Gastrocnemius medialis (tissue), 4 donors: ENCODE measurements at regions not wholly inside any gene's neighbourhood (a gene's known extent, or its start where the extent isn't known, plus 50 kb on each side); places are given as distances from the start of the nearest gene placed in this dataset.

ENCODE experiments used
- ATAC-seq, 2 donors: fragments of 150-250 bp; one replicate each; pipeline ENCODE4 v1.9.1; 2016
- DNase-seq, 2 donors: peaks; one replicate each; pipeline ENCODE4 v3.0.0-alpha.2; 2019
- H3K27ac ChIP-seq, 4 donors: fragments of 200-600 bp; sonication (generic); 1 replicate in 1 of 4; 2 replicates in 3 of 4; pipeline ENCODE4 v1.5.1; 2016 to 2018; ENCODE audit warnings: mild to moderate bottlenecking in 2 of 4, moderate library complexity in 1 of 4
- H3K27me3 ChIP-seq, 3 donors: fragments of 200-600 bp; sonication (generic) in 2 of 3; 1 replicate in 1 of 3; 2 replicates in 2 of 3; pipeline versions ENCODE4 v1.5.1 to v1.6.0; 2016 to 2019; ENCODE audit warnings: mild to moderate bottlenecking in 1 of 3, moderate library complexity in 1 of 3
- H3K36me3 ChIP-seq, 2 donors: fragments of 200-600 bp; sonication (generic) in 1 of 2; one replicate each; pipeline ENCODE4 v1.5.1; 2017 to 2018
- H3K4me1 ChIP-seq, 2 donors: fragments of 200-600 bp; sonication (generic) in 1 of 2; one replicate each; pipeline ENCODE4 v1.5.1; 2016 to 2017; ENCODE audit warnings: mild to moderate bottlenecking in 2 of 2
- H3K4me3 ChIP-seq, 4 donors: fragments of 200-600 bp; sonication (generic) in 3 of 4; 1 replicate in 1 of 4; 2 replicates in 3 of 4; pipeline ENCODE4 v1.5.1; 2016 to 2019; ENCODE audit warnings: mild to moderate bottlenecking in 2 of 4
- H3K9me3 ChIP-seq, 3 donors: fragments of 200-600 bp; sonication (generic) in 2 of 3; 1 replicate in 1 of 3; 2 replicates in 2 of 3; pipeline ENCODE4 v1.5.1; 2016 to 2019
- POLR2A ChIP-seq, 2 donors: fragments of 450-650 bp; IDR thresholded peaks; one replicate each; pipeline ENCODE4 v1.6.1; 2017; ENCODE audit warnings: antibody characterized with exemption in 2 of 2, mild to moderate bottlenecking in 2 of 2, moderate library complexity in 2 of 2
- in situ Hi-C, 4 donors: fragments of 200-750 bp; cut with MboI; loops; one replicate each; pipeline versions ENCODE4 v1.15.0 to v1.8.0; 2017; ENCODE audit warnings: low sequenced_read_pairs in 4 of 4
- intact Hi-C: fragments of 100-400 bp; cut with DNase I; formaldehyde crosslinking; loops from one replicate; pipeline ENCODE4 v1.15.1; 2023; ENCODE audit warnings: low total_unique reads
- TF ChIP-seq, protein P1 (sequence below), 5 experiments: fragments of 450-650 bp in 3 of 5; fragments of 200-600 bp in 2 of 5; sonication (generic) in 2 of 5; IDR thresholded peaks in 4 of 5; conservative IDR thresholded peaks in 1 of 5; 1 replicate in 4 of 5; 2 replicates in 1 of 5; pipeline ENCODE4 v1.5.1; 2016 to 2019; ENCODE audit warnings: antibody characterized with exemption in 5 of 5, mild to moderate bottlenecking in 3 of 5, moderate library complexity in 3 of 5

DNA sequence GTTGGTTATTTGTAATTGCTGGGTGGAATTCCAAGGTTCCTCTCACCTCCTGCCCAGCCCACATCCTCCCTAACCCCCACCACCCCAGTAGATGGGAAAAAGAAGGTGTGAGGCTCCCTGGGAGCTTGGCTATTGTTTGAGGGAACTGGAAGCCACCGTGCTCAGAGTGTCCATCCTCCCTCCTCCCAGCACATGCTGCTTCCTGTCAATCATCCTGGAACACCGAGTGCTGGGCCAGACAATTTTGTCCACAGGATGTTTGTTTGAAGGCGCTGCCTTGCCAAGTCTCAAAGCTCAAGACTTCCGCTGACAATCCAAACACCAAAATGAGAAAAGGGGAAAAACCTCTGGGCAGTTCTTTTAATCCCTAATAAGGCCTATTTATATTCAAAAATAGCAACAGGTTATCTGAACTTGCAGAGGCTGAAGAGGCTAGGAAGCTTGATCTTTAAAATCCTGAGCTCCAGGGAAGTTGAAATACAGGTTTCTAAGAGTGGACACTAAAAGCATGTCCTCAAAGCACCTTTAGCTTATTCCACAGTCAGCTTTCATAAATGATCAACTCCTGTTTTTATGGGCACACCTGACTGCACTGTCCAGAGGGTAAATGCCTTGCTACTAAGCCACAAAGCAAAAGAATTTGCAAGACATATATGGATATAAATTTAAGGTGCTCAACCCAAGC, 286.7 kb downstream of the NFIB start:
- DNase-seq (peak; percentile 80 to 81), ATAC-seq (peak; percentile 81 to 87)
- Histone ChIP-seq H3K36me3 (no peaks in the 10 kb centered on the region), H3K4me3 (no peak overlapping the region), H3K4me1 (peaks cover 43 to 65% of the 10 kb centered on the region in 2 donors), H3K9me3 (no peaks in the 10 kb centered on the region), H3K27ac (peak overlapping the region; percentile 83 to 91 (median 85)), H3K27me3 (no peaks in the 10 kb centered on the region)
- intact Hi-C loops (no loop called here), in situ Hi-C loops (loop anchor here in 1 of 4 donors (10.0 kb wide), 1 partner anchor 298 kb away; no protein-coding TSS in a partner anchor)
- TF ChIP-seq, protein P1, sequence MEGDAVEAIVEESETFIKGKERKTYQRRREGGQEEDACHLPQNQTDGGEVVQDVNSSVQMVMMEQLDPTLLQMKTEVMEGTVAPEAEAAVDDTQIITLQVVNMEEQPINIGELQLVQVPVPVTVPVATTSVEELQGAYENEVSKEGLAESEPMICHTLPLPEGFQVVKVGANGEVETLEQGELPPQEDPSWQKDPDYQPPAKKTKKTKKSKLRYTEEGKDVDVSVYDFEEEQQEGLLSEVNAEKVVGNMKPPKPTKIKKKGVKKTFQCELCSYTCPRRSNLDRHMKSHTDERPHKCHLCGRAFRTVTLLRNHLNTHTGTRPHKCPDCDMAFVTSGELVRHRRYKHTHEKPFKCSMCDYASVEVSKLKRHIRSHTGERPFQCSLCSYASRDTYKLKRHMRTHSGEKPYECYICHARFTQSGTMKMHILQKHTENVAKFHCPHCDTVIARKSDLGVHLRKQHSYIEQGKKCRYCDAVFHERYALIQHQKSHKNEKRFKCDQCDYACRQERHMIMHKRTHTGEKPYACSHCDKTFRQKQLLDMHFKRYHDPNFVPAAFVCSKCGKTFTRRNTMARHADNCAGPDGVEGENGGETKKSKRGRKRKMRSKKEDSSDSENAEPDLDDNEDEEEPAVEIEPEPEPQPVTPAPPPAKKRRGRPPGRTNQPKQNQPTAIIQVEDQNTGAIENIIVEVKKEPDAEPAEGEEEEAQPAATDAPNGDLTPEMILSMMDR (IDR thresholded peaks at IDR 0.05 in 4 of 5, conservative IDR thresholded peaks at IDR 0.05 in 1 of 5), result no peak
- TF ChIP-seq POLR2A (IDR thresholded peaks at IDR 0.05), result peak in 1 of 2 donors; percentile 21

DNA sequence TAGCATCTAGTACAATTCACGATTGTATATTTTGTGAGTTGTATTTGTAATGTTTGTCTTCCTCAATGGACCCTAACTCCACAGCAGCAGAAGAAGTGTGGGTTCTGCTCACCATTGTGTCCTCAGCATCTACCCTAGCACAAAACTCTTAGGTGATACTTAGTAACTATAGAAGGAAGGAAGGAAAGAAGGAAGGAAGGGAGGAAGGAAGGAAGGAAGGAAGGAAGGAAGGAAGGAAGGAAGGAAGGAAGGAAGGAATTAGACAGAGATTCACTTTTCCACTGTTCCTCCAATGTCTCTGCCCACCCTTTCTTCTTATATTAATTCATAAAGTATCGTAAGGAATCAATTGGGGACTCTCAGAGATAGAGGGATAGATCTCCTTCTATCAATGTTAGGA, 288.2 kb downstream of the NFIB start:
- H3K27me3 ChIP-seq, result no peaks in the 10 kb centered on the region
- no peak overlapping the region for H3K4me3 ChIP-seq
- peak overlapping the region in 3 of 4 donors; percentile 83 to 86 (median 84) for H3K27ac ChIP-seq
- intact Hi-C loops, result no loop called here
- peaks cover 31 to 58% of the 10 kb centered on the region in 2 donors for H3K4me1 ChIP-seq
- no peak for TF ChIP-seq POLR2A (IDR thresholded peaks at IDR 0.05)
- TF ChIP-seq, protein P1 (IDR thresholded peaks at IDR 0.05 in 4 of 5, conservative IDR thresholded peaks at IDR 0.05 in 1 of 5), result no peak
- DNase-seq (no peak), ATAC-seq (no peak)
- in situ Hi-C loops, result loop anchor here in 1 of 4 donors (10.0 kb wide), 1 partner anchor 299 kb away; no protein-coding TSS in a partner anchor
- H3K36me3 ChIP-seq, result no peaks in the 10 kb centered on the region
- H3K9me3 ChIP-seq, result no peaks in the 10 kb centered on the region

DNA sequence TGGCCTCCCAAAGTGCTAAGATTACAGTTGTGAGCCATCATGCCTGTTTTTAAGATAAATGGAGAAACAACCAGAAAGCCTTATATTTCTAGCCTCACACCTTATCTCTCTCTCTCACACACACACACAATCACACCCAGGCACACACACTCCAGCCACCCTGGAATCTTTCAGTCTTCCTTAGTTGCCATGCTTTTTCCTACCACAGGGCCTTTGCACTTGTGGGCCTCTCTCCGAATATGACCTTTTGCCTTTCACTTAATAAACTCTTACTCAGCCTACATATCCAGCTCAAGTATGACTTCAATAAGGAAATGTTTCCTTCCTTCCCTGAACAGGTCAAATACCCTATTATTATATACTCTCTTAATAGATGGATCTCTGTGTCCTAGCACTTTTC, 290.7 kb downstream of the NFIB start:
- H3K36me3 ChIP-seq, result no peaks in the 10 kb centered on the region
- H3K27ac ChIP-seq, result no peak overlapping the region
- H3K4me1 ChIP-seq, result peaks cover 15 to 37% of the 10 kb centered on the region in 2 donors
- no peak overlapping the region for H3K4me3 ChIP-seq
- no peak for TF ChIP-seq POLR2A (IDR thresholded peaks at IDR 0.05)
- TF ChIP-seq, protein P1 (IDR thresholded peaks at IDR 0.05 in 4 of 5, conservative IDR thresholded peaks at IDR 0.05 in 1 of 5), result no peak
- in situ Hi-C loops, result loop anchor here in 2 of 4 donors (10.0 to 25.0 kb wide), 2 partner anchors 289 to 302 kb away; partner anchors contain the start of gene NFIB (in 1 of the 2)
- intact Hi-C loops, result no loop called here
- no peaks in the 10 kb centered on the region for H3K27me3 ChIP-seq
- H3K9me3 ChIP-seq, result no peaks in the 10 kb centered on the region
- ATAC-seq (no peak), DNase-seq (no peak)

DNA sequence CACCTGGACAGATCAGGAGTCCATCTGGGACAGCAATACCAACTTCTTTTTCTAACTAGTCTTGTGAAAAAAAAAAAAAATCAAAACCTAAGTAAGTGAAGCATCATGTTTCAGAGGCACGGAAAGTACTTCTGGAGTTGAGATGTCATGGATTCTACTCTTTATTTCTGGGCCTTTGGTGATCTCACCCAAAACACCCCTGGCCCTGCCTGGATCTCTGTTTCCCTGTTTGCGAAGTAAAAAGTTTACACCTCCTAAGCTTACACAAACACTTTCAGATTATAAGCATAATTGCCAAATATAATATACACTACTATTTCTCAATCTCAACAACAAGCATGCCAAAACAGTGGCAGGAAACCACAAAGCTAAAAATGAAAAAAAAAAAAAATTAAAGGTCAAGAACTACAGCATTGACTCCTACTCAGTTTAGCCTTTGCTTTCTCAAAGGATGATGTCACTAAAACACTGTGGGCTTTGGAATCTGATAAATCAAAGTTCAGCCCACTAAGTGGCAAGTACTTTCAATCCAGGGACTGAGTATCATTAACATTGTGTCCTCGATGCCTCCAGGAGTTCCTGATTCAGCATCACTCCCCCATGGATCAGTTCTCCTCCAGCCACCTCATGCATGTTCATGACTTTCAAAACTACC, 291.9 kb downstream of the NFIB start:
- ATAC-seq, result no peak
- Histone ChIP-seq H3K27me3 (no peaks in the 10 kb centered on the region), H3K27ac (no peak overlapping the region), H3K9me3 (no peaks in the 10 kb centered on the region), H3K36me3 (no peaks in the 10 kb centered on the region), H3K4me1 (peaks cover 14 to 31% of the 10 kb centered on the region in 2 donors), H3K4me3 (no peak overlapping the region)
- DNase-seq, result no peak
- TF ChIP-seq, protein P1 (IDR thresholded peaks at IDR 0.05 in 4 of 5, conservative IDR thresholded peaks at IDR 0.05 in 1 of 5), result no peak
- TF ChIP-seq POLR2A (IDR thresholded peaks at IDR 0.05), result no peak
- in situ Hi-C loops, result loop anchor here in 2 of 4 donors (10.0 to 25.0 kb wide), 2 partner anchors 290 to 303 kb away; partner anchors contain the start of gene NFIB (in 1 of the 2)
- intact Hi-C loops, result no loop called here
